H1 (cell line): ENCODE measurements at regions not wholly inside any gene's neighbourhood (a gene's known extent, or its start where the extent isn't known, plus 50 kb on each side); places are given as distances from the start of the nearest gene placed in this dataset.

Experiments
- BRCA1 ChIP-seq: IDR thresholded peaks from 2 replicates; pipeline ENCODE4 v1.6.1; 2012; ENCODE audit warnings: low read depth, low read length, improper control_type of control experiment
- CHD2 ChIP-seq: IDR thresholded peaks from 2 replicates; pipeline ENCODE4 v1.6.1; 2012; ENCODE audit warnings: low read length, improper control_type of control experiment
- EZH2 ChIP-seq: fragments of 200-600 bp; sonication (generic); IDR thresholded peaks from 2 replicates; pipeline ENCODE4 v1.7.1; 2012; ENCODE audit warnings: low read depth, mild to moderate bottlenecking, moderate library complexity, low read length, inconsistent platforms; ENCODE audit not compliant: severe bottlenecking
- GTF2F1 ChIP-seq: IDR thresholded peaks from 2 replicates; pipeline ENCODE4 v1.6.1; 2012; ENCODE audit warnings: low read depth, low read length, improper control_type of control experiment, borderline replicate concordance
- JUN ChIP-seq: IDR thresholded peaks from 2 replicates; pipeline ENCODE4 v1.6.1; 2011; ENCODE audit warnings: low read depth, mild to moderate bottlenecking, improper control_type of control experiment, low read length
- RFX5 ChIP-seq: IDR thresholded peaks from 2 replicates; pipeline ENCODE4 v1.6.1; 2011; ENCODE audit warnings: low read depth, low read length, improper control_type of control experiment, borderline replicate concordance
- SIN3A ChIP-seq, 2 experiments: IDR thresholded peaks in 1 of 2; conservative IDR thresholded peaks in 1 of 2; 2 replicates each; pipeline ENCODE4 v1.6.1; 2011 to 2012; ENCODE audit warnings: low read length in 2 of 2, improper control_type of control experiment in 1 of 2, low read depth in 1 of 2, mild to moderate bottlenecking in 1 of 2
- SIX5 ChIP-seq: IDR thresholded peaks from 2 replicates; pipeline ENCODE4 v1.6.1; 2011; ENCODE audit warnings: mild to moderate bottlenecking, low read depth, low read length
- SUZ12 ChIP-seq: fragments of 200-600 bp; sonication (generic); IDR thresholded peaks from 2 replicates; pipeline ENCODE4 v1.6.1; 2012; ENCODE audit warnings: mild to moderate bottlenecking, inconsistent platforms, low read length, moderate library complexity, mixed read lengths
- TBP ChIP-seq: IDR thresholded peaks from 2 replicates; pipeline ENCODE4 v1.6.1; 2011; ENCODE audit warnings: low read depth, low read length, improper control_type of control experiment
- ZNF274 ChIP-seq: IDR thresholded peaks from 2 replicates; pipeline ENCODE4 v1.7.0; 2012; ENCODE audit warnings: low read length, borderline replicate concordance; ENCODE audit errors: extremely low read depth
- TF ChIP-seq, protein P1 (sequence below), 3 experiments: IDR thresholded peaks; 1 replicate in 2 of 3; 2 replicates in 1 of 3; pipeline versions ENCODE4 v1.5.1 to v1.6.1; 2011; ENCODE audit warnings: low read length in 3 of 3, mild to moderate bottlenecking in 3 of 3, inconsistent platforms in 2 of 3, low read depth in 1 of 3, moderate library complexity in 1 of 3; ENCODE audit not compliant: insufficient read depth in 1 of 3; ENCODE audit errors: control extremely low read depth in 1 of 3

DNA sequence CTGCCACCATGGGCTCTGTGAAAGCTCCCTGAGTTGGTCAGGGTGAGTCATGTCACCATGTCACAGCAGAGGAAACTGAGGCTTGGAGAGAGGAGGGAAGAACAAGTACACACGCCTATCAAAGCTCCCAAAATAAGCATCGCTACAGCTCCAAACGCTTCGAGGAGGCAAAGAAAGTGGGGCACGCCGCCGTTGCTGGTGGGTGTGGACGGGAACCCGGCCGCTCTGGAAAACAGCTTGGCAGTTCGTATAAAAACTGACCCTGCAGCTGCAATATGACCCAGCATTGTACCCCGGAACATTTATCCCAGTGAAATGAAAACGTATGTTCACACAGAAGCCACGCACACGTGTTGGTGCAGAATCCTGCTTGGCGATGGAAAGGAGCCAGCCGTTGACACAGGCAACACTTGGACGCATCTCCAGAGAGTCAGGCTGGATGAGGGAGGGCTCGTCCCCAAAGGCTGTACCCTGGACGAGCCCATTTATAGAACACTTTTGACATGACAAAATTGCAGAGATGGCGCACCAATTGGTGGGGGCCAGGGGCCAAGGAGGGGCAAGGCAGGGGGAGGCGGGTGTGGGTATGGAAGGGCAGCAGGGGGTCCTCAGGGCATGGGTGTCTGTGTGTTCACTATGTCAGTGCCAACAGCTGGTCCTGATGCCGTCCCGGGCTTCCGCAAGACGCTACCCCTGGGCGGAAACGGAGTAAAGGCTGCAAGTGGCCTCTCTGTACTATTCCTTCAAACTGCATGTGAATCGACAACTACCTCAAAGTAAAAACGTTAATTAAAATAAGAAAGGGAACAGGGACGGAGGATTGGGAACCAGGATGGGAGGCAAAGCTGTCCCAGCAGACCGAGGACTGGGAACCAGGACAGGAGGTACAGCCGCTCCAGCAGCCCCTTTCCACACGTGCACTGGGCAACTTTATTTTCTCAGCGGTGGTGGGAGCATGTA, 173.0 kb downstream of the OLFM1 start:
- no peak for TF ChIP-seq ZNF274
- TF ChIP-seq CHD2 = no peak
- TF ChIP-seq RFX5 = no peak
- no peak for TF ChIP-seq SIX5
- TF ChIP-seq, protein P1, sequence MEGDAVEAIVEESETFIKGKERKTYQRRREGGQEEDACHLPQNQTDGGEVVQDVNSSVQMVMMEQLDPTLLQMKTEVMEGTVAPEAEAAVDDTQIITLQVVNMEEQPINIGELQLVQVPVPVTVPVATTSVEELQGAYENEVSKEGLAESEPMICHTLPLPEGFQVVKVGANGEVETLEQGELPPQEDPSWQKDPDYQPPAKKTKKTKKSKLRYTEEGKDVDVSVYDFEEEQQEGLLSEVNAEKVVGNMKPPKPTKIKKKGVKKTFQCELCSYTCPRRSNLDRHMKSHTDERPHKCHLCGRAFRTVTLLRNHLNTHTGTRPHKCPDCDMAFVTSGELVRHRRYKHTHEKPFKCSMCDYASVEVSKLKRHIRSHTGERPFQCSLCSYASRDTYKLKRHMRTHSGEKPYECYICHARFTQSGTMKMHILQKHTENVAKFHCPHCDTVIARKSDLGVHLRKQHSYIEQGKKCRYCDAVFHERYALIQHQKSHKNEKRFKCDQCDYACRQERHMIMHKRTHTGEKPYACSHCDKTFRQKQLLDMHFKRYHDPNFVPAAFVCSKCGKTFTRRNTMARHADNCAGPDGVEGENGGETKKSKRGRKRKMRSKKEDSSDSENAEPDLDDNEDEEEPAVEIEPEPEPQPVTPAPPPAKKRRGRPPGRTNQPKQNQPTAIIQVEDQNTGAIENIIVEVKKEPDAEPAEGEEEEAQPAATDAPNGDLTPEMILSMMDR (IDR thresholded peaks at IDR 0.05; ENCODE audit: control extremely low read depth in 1 of 3, insufficient read depth in 1 of 3, low read depth in 1 of 3, low read length in 3 of 3) = no peak
- TF ChIP-seq BRCA1 = no peak
- TF ChIP-seq GTF2F1 = no peak
- no peak for TF ChIP-seq SIN3A (conservative IDR thresholded peaks at IDR 0.05 in 1 of 2, IDR thresholded peaks at IDR 0.05 in 1 of 2; ENCODE audit: low read depth in 1 of 2, low read length in 2 of 2)
- no peak for TF ChIP-seq SUZ12
- TF ChIP-seq TBP = peak; percentile 85
- TF ChIP-seq EZH2 = no peak
- TF ChIP-seq JUN = no peak
